Erythroblast (primary cell): ENCODE measurements at regions not wholly inside any gene's neighbourhood (a gene's known extent, or its start where the extent isn't known, plus 50 kb on each side); places are given as distances from the start of the nearest gene placed in this dataset.

Experiments
- GATA1 ChIP-seq: IDR thresholded peaks from 2 replicates; pipeline ENCODE4 v1.6.1; 2011; ENCODE audit warnings: low read depth, mild to moderate bottlenecking, control low read depth, low read length, moderate library complexity
- POLR2A ChIP-seq: IDR thresholded peaks from 2 replicates; pipeline ENCODE4 v1.6.1; 2011; ENCODE audit warnings: mild to moderate bottlenecking, low read length

GRCh38 chr5:23825196-23825595 is 317.8 kb downstream of the PRDM9 start:
- TF ChIP-seq POLR2A (no peak), GATA1 (no peak)
